Left lung (tissue), 4 donors: ENCODE measurements at regions not wholly inside any gene's neighbourhood (a gene's known extent, or its start where the extent isn't known, plus 50 kb on each side); places are given as distances from the start of the nearest gene placed in this dataset.

Experiments used
- ATAC-seq: fragments of 200-7000 bp; cut with Tn5 transposase; one replicate; pipeline ENCODE4 v1.9.1; 2020; ENCODE audit warnings: moderate library complexity
- DNase-seq, 4 donors: peaks; one replicate each; pipeline ENCODE4 v3.0.0-alpha.2; 2013 to 2020
- H3K27ac ChIP-seq, 2 donors: fragments of 200-600 bp; sonication (generic) in 1 of 2; one replicate each; pipeline versions ENCODE4 v1.5.0 to v1.8.0; 2020 to 2021
- H3K27me3 ChIP-seq, 2 donors: fragments of 200-600 bp; sonication (generic) in 1 of 2; one replicate each; pipeline versions ENCODE4 v1.5.0 to v1.8.0; 2020 to 2021
- H3K36me3 ChIP-seq, 2 donors: fragments of 200-600 bp; sonication (generic) in 1 of 2; one replicate each; pipeline versions ENCODE4 v1.5.0 to v1.8.0; 2020 to 2021
- H3K4me1 ChIP-seq, 2 donors: fragments of 200-600 bp; one replicate each; pipeline ENCODE4 v1.8.0; 2021
- H3K4me3 ChIP-seq, 2 donors: fragments of 200-600 bp; sonication (generic) in 1 of 2; one replicate each; pipeline versions ENCODE4 v1.5.0 to v1.8.0; 2020 to 2021; ENCODE audit warnings: mild to moderate bottlenecking in 1 of 2
- H3K9me3 ChIP-seq, 2 donors: fragments of 200-600 bp; sonication (generic) in 1 of 2; one replicate each; pipeline versions ENCODE4 v1.5.0 to v1.8.0; 2020 to 2021
- CTCF ChIP-seq, 2 donors: fragments of 200-600 bp; sonication (generic) in 1 of 2; IDR thresholded peaks; one replicate each; pipeline versions ENCODE4 v1.5.0 to v1.8.0; 2021; ENCODE audit warnings: antibody characterized with exemption in 2 of 2
- intact Hi-C, 2 donors: fragments of 100-400 bp; cut with DNase I; formaldehyde crosslinking; loops; one replicate each; pipeline versions ENCODE4 v1.11.2 to v1.14.2; 2022
- donor health status: DM: no; HTN: yes; CAD: no.
- donor health status: DM: no; HTN: no; CAD: no.

- peaks cover 0 to 20% of the 10 kb centered on the region in 2 donors for H3K27me3 ChIP-seq
- H3K9me3 ChIP-seq, result no peaks in the 10 kb centered on the region
- ATAC-seq (no peak), DNase-seq (no peak)
- no peak for TF ChIP-seq CTCF (IDR thresholded peaks at IDR 0.05)
- no peak overlapping the region for H3K4me3 ChIP-seq
- intact Hi-C loops, result no loop called here
- H3K27ac ChIP-seq, result no peak overlapping the region
- H3K36me3 ChIP-seq, result no peaks in the 10 kb centered on the region
- no peaks in the 10 kb centered on the region for H3K4me1 ChIP-seq
Observed at GRCh38 chr20:60820149-60820548, 431.9 kb upstream of the CDH4 start.

- Histone ChIP-seq H3K27ac (no peak overlapping the region), H3K36me3 (no peaks in the 10 kb centered on the region), H3K4me3 (no peak overlapping the region), H3K4me1 (no peaks in the 10 kb centered on the region), H3K27me3 (peaks cover 0 to 20% of the 10 kb centered on the region in 2 donors), H3K9me3 (no peaks in the 10 kb centered on the region)
- DNase-seq (no peak), ATAC-seq (no peak)
- intact Hi-C loops, result no loop called here
- TF ChIP-seq CTCF (IDR thresholded peaks at IDR 0.05), result no peak
Observed at GRCh38 chr20:60820918-60821317, 431.1 kb upstream of the CDH4 start.

- Histone ChIP-seq H3K4me1 (no peaks in the 10 kb centered on the region), H3K4me3 (no peak overlapping the region), H3K27me3 (peaks cover 0 to 20% of the 10 kb centered on the region in 2 donors), H3K27ac (no peak overlapping the region), H3K36me3 (no peaks in the 10 kb centered on the region), H3K9me3 (peaks cover 0 to 5% of the 10 kb centered on the region in 2 donors)
- ATAC-seq (no peak), DNase-seq (no peak)
- TF ChIP-seq CTCF (IDR thresholded peaks at IDR 0.05), result no peak
- intact Hi-C loops, result no loop called here
Observed at GRCh38 chr20:60822699-60823607, 429.1 kb upstream of the CDH4 start.

- H3K27ac ChIP-seq, result no peak overlapping the region
- no peak overlapping the region for H3K4me3 ChIP-seq
- intact Hi-C loops, result no loop called here
- TF ChIP-seq CTCF (IDR thresholded peaks at IDR 0.05), result no peak
- H3K27me3 ChIP-seq, result no peaks in the 10 kb centered on the region
- H3K36me3 ChIP-seq, result no peaks in the 10 kb centered on the region
- ATAC-seq, result no peak
- no peaks in the 10 kb centered on the region for H3K4me1 ChIP-seq
- no peaks in the 10 kb centered on the region for H3K9me3 ChIP-seq
- DNase-seq, result no peak
Observed at GRCh38 chr20:60835876-60836275, 416.2 kb upstream of the CDH4 start.

- no peak overlapping the region for H3K27ac ChIP-seq
- peak; percentile 47 for ATAC-seq
- peak in 2 of 4 donors; percentile 27 to 44 for DNase-seq
Observed at GRCh38 chr20:60837173-60837770, 414.8 kb upstream of the CDH4 start.

More at GRCh38 chr20:60837173-60837770, 414.8 kb upstream of the CDH4 start:
- no peaks in the 10 kb centered on the region for H3K9me3 ChIP-seq
- no peaks in the 10 kb centered on the region for H3K4me1 ChIP-seq
- no peak overlapping the region for H3K4me3 ChIP-seq
- H3K27me3 ChIP-seq, result no peaks in the 10 kb centered on the region
- intact Hi-C loops, result no loop called here
- TF ChIP-seq CTCF (IDR thresholded peaks at IDR 0.05), result no peak
- H3K36me3 ChIP-seq, result no peaks in the 10 kb centered on the region
